ENCODE measurements at regions not wholly inside any gene's neighbourhood (a gene's known extent, or its start where the extent isn't known, plus 50 kb on each side); places are given as distances from the start of the nearest gene placed in this dataset.

- TF ChIP-seq REST (IDR thresholded peaks at IDR 0.05; ENCODE audit: insufficient read depth in 1 of 2, low read depth in 2 of 2, low read length in 2 of 2) (no peak), POLR2AphosphoS5 (IDR thresholded peaks at IDR 0.05; ENCODE audit: low read depth, low read length) (no peak), TAF1 (IDR thresholded peaks at IDR 0.05; ENCODE audit: borderline replicate concordance, insufficient read depth, low read length) (no peak), SIN3A (IDR thresholded peaks at IDR 0.05; ENCODE audit: borderline replicate concordance, insufficient read depth, low read length) (no peak), FOXP2 (optimal IDR thresholded peaks at IDR 0.05; ENCODE audit: borderline replicate concordance, extremely low read depth, extremely low read length, insufficient read depth) (no peak)
Measured at GRCh38 chr2:71882236-71882946, 265.3 kb downstream of the CYP26B1 start.

- TF ChIP-seq TAF1 (IDR thresholded peaks at IDR 0.05; ENCODE audit: borderline replicate concordance, insufficient read depth, low read length) (no peak), POLR2AphosphoS5 (IDR thresholded peaks at IDR 0.05; ENCODE audit: low read depth, low read length) (no peak), REST (IDR thresholded peaks at IDR 0.05; ENCODE audit: insufficient read depth in 1 of 2, low read depth in 2 of 2, low read length in 2 of 2) (no peak), FOXP2 (optimal IDR thresholded peaks at IDR 0.05; ENCODE audit: borderline replicate concordance, extremely low read depth, extremely low read length, insufficient read depth) (no peak), SIN3A (IDR thresholded peaks at IDR 0.05; ENCODE audit: borderline replicate concordance, insufficient read depth, low read length) (no peak)
Measured at GRCh38 chr2:71880846-71881610, 266.6 kb downstream of the CYP26B1 start.

GRCh38 chr2:71880287-71880686 is 267.4 kb downstream of the CYP26B1 start:
- no peak for TF ChIP-seq FOXP2 (optimal IDR thresholded peaks at IDR 0.05; ENCODE audit: borderline replicate concordance, extremely low read depth, extremely low read length, insufficient read depth)
- no peak for TF ChIP-seq SIN3A (IDR thresholded peaks at IDR 0.05; ENCODE audit: borderline replicate concordance, insufficient read depth, low read length)
- TF ChIP-seq POLR2AphosphoS5 (IDR thresholded peaks at IDR 0.05; ENCODE audit: low read depth, low read length): no peak
- no peak for TF ChIP-seq TAF1 (IDR thresholded peaks at IDR 0.05; ENCODE audit: borderline replicate concordance, insufficient read depth, low read length)
- TF ChIP-seq REST (IDR thresholded peaks at IDR 0.05; ENCODE audit: insufficient read depth in 1 of 2, low read depth in 2 of 2, low read length in 2 of 2): no peak

GRCh38 chr2:71879509-71880184 is 268.0 kb downstream of the CYP26B1 start:
- TF ChIP-seq FOXP2 (optimal IDR thresholded peaks at IDR 0.05; ENCODE audit: borderline replicate concordance, extremely low read depth, extremely low read length, insufficient read depth) (no peak), POLR2AphosphoS5 (IDR thresholded peaks at IDR 0.05; ENCODE audit: low read depth, low read length) (no peak), REST (IDR thresholded peaks at IDR 0.05; ENCODE audit: insufficient read depth in 1 of 2, low read depth in 2 of 2, low read length in 2 of 2) (no peak), SIN3A (IDR thresholded peaks at IDR 0.05; ENCODE audit: borderline replicate concordance, insufficient read depth, low read length) (no peak), TAF1 (IDR thresholded peaks at IDR 0.05; ENCODE audit: borderline replicate concordance, insufficient read depth, low read length) (no peak)
